ENCODE measurements at regions not wholly inside any gene's neighbourhood (a gene's known extent, or its start where the extent isn't known, plus 50 kb on each side); places are given as distances from the start of the nearest gene placed in this dataset.

DNA sequence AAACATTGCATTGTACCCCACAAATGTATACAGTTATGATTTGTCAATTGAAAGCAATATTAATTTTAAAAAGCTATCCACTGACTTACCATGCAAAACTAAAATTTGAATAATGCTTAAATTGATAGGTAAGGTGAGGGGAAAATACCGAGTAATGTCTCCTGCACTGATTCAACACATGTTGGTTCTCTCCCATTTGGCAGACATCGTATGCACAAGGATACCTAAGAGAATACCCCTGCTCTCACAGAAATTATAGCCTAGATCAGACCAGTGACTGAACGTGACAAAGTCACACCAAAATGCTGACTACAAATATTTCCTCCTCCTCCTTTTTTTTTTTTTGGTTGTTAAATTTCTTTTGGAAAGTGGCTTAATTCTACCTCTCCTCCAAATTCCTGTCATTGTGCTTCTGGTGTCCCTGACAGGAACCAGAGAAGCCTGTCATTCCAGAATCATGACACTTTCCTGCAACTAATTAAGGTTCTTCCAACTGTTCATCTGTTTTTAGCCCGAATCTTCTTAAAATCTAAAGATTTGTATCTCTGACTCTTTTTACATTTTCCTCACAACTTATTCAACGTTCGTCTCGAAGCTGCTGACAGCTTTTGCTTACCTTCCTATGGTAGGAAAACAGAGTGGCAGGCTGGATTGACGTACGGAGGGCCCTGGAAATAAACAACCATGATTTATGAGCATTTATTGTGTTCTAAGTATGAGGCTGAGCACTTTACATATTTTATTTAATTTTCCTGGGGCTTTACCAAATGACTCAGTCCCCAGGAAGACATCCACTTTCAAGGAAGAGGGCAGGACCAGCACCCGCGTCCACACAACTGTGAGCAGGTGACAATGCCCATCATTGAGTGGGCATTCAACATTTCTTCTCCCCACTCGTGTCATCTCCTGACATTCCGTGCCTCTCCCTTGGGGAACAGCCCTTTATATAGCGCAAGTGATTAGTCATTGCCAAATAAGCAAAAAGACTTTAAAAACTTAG, 57.9 kb upstream of the KCNE2 start:
- TF ChIP-seq CTCF (conservative IDR thresholded peaks at IDR 0.05), result no peak
- no peak overlapping the region for H3K27ac ChIP-seq

- TF ChIP-seq CTCF (conservative IDR thresholded peaks at IDR 0.05), result no peak
- no peak overlapping the region for H3K27ac ChIP-seq
Observed at GRCh38 chr21:34307991-34308532, 55.7 kb upstream of the KCNE2 start.

DNA sequence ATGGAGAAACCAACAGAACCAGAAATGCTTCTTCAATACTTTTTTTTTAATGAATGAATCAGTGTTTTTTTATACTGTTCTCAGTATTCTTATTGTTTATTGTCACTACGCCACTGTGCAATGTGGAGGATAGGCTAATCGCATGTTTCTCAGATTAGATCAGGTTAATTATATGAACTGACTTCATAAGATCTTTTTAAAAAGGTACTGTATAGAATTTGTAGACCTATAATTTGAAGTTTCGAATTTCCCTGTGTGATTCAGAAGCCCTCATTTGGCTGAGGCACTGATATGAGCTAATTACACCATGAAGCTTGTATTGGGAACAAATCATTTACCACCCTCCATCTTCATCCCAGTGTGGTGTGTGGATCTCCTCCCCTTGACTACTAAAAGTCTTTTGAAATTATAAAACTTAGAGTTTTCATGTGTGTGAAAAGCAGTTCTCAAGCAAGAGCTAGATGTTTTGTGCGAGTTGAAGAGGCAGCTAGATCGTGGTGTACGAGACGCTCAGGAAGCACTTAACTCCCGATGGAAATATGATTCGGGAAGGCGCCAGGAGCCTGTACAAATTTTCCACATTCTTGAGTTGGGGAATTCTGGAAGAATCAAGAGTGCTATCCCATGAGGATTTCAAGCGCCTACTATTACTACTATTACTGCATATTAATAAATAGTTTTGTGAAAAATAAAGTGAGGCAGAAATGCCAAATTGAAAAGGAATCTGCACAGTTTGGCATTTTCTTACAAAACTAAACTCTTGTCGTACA, 52.1 kb upstream of the KCNE2 start:
- H3K27ac ChIP-seq, result no peak overlapping the region
- no peak for TF ChIP-seq CTCF (conservative IDR thresholded peaks at IDR 0.05)

GRCh38 chr21:34313116-34313515, 50.7 kb upstream of the KCNE2 start:
- no peak overlapping the region for H3K27ac ChIP-seq
- no peak for TF ChIP-seq CTCF (conservative IDR thresholded peaks at IDR 0.05)

All from VCaP (cell line).